ENCODE measurements at regions not wholly inside any gene's neighbourhood (a gene's known extent, or its start where the extent isn't known, plus 50 kb on each side); places are given as distances from the start of the nearest gene placed in this dataset.
A peak's percentile ranks its signal among the peaks of the same experiment; 100 is the strongest.

- TF ChIP-seq POLR2A (IDR thresholded peaks at IDR 0.05) (no peak), POLR2AphosphoS5 (IDR thresholded peaks at IDR 0.05; ENCODE audit: insufficient read depth in 1 of 2, low read depth in 1 of 2) (no peak)
- no peaks in the 10 kb centered on the region for H3K4me1 ChIP-seq
- H3K27ac ChIP-seq = no peak overlapping the region
- H3K9me3 ChIP-seq = no peaks in the 10 kb centered on the region
- peak; percentile 67 to 71 for DNase-seq (ENCODE audit: extremely low spot score in 2 of 2)
- no peak overlapping the region for H3K4me3 ChIP-seq
- no peaks in the 10 kb centered on the region for H3K36me3 ChIP-seq
- intact Hi-C loops (cut with DNase I) = no loop called here
- H3K27me3 ChIP-seq = no peaks in the 10 kb centered on the region
Measured at GRCh38 chr7:50853311-50853710, 70.6 kb upstream of the GRB10 start.

- no peaks in the 10 kb centered on the region for H3K36me3 ChIP-seq
- intact Hi-C loops (cut with DNase I) = no loop called here
- H3K9me3 ChIP-seq = no peaks in the 10 kb centered on the region
- no peaks in the 10 kb centered on the region for H3K27me3 ChIP-seq
- H3K27ac ChIP-seq = no peak overlapping the region
- TF ChIP-seq POLR2AphosphoS5 (IDR thresholded peaks at IDR 0.05; ENCODE audit: insufficient read depth in 1 of 2, low read depth in 1 of 2) = no peak
- no peak for TF ChIP-seq CTCF (IDR thresholded peaks at IDR 0.05)
- TF ChIP-seq POLR2A (IDR thresholded peaks at IDR 0.05) = no peak
- H3K4me3 ChIP-seq = no peak overlapping the region
- H3K4me1 ChIP-seq = no peaks in the 10 kb centered on the region
- DNase-seq (ENCODE audit: extremely low spot score in 2 of 2) = peak in 1 of 2 donors; percentile 91
Measured at GRCh38 chr7:50852901-50853300, 70.2 kb upstream of the GRB10 start.

- Histone ChIP-seq H3K9me3 (no peaks in the 10 kb centered on the region), H3K27me3 (no peaks in the 10 kb centered on the region), H3K4me3 (no peak overlapping the region), H3K36me3 (no peaks in the 10 kb centered on the region), H3K27ac (no peak overlapping the region), H3K4me1 (no peaks in the 10 kb centered on the region)
- TF ChIP-seq CTCF (IDR thresholded peaks at IDR 0.05) (no peak), POLR2A (IDR thresholded peaks at IDR 0.05) (no peak), POLR2AphosphoS5 (IDR thresholded peaks at IDR 0.05; ENCODE audit: insufficient read depth in 1 of 2, low read depth in 1 of 2) (no peak)
- DNase-seq (ENCODE audit: extremely low spot score in 2 of 2) = peak in 1 of 2 donors; percentile 52
- intact Hi-C loops (cut with DNase I) = no loop called here
Measured at GRCh38 chr7:50851891-50852290, 69.2 kb upstream of the GRB10 start.

- peak in 1 of 2 donors; percentile 58 for DNase-seq (ENCODE audit: extremely low spot score in 2 of 2)
- Histone ChIP-seq H3K4me3 (no peak overlapping the region), H3K4me1 (no peaks in the 10 kb centered on the region), H3K27me3 (no peaks in the 10 kb centered on the region), H3K9me3 (no peaks in the 10 kb centered on the region), H3K36me3 (no peaks in the 10 kb centered on the region), H3K27ac (no peak overlapping the region)
- TF ChIP-seq CTCF (IDR thresholded peaks at IDR 0.05) (no peak), POLR2AphosphoS5 (IDR thresholded peaks at IDR 0.05; ENCODE audit: insufficient read depth in 1 of 2, low read depth in 1 of 2) (no peak), POLR2A (IDR thresholded peaks at IDR 0.05) (no peak)
- intact Hi-C loops (cut with DNase I) = no loop called here
Measured at GRCh38 chr7:50851451-50851850, 68.8 kb upstream of the GRB10 start.

- intact Hi-C loops (cut with DNase I) = no loop called here
- TF ChIP-seq POLR2A (IDR thresholded peaks at IDR 0.05) = no peak
- TF ChIP-seq POLR2AphosphoS5 (IDR thresholded peaks at IDR 0.05; ENCODE audit: insufficient read depth in 1 of 2, low read depth in 1 of 2) = no peak
- no peak for TF ChIP-seq CTCF (IDR thresholded peaks at IDR 0.05)
- peak; percentile 77 to 90 for DNase-seq (ENCODE audit: extremely low spot score in 2 of 2)
Measured at GRCh38 chr7:50849991-50850390, 67.3 kb upstream of the GRB10 start.

More at GRCh38 chr7:50849991-50850390, 67.3 kb upstream of the GRB10 start:
- no peaks in the 10 kb centered on the region for H3K36me3 ChIP-seq
- no peaks in the 10 kb centered on the region for H3K4me1 ChIP-seq
- H3K27me3 ChIP-seq = no peaks in the 10 kb centered on the region
- no peak overlapping the region for H3K27ac ChIP-seq
- H3K9me3 ChIP-seq = no peaks in the 10 kb centered on the region
- H3K4me3 ChIP-seq = no peak overlapping the region

Data from vagina (tissue), 2 donors.